ENCODE measurements at regions not wholly inside any gene's neighbourhood (a gene's known extent, or its start where the extent isn't known, plus 50 kb on each side); places are given as distances from the start of the nearest gene placed in this dataset.
"Not testable (repeated sequence)": the region's sequence is repeated elsewhere in the genome, so short reads cannot be mapped to it uniquely, and the experiment has no call there.

DNA sequence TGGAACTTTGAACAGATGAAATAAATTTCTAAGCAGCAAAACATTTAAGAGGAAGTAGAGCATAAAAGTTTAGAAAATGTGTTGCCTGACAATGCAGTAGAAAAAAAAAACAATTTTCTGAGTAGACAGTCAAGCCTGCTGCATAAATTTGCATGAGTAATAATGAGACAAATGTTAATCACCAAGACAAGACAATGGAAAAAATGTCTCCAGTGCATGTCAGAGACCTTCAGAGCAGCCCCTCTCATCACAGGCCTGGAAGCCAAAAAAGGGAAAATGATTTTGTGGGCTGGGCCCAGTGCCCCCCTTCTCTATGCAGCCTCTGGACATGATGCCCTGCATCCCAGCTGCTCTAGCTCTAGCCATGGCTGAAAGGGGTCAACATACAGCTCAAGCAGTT lies 204.6 kb downstream of the COX18 start:
- no peak for DNase-seq

DNA sequence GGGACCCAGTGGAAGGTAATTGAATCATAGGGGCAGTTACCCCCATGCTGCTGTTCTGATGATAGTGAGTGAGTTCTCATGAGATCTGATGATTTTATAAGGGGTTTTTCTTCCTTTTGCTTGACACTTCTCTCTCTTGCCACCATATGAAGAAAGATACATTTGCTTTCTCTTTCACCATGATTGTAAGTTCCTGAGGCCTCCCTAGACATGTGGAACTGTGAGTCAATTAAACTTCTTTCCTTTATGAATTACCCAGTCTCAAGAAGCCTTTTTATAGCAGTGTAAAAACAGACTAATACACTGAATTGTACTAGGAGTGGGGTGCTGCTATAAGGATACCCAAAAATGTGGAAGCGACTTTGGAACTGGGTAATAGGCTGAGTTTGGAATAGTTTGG lies 205.2 kb downstream of the COX18 start:
- not testable (repeated sequence) for DNase-seq

DNA sequence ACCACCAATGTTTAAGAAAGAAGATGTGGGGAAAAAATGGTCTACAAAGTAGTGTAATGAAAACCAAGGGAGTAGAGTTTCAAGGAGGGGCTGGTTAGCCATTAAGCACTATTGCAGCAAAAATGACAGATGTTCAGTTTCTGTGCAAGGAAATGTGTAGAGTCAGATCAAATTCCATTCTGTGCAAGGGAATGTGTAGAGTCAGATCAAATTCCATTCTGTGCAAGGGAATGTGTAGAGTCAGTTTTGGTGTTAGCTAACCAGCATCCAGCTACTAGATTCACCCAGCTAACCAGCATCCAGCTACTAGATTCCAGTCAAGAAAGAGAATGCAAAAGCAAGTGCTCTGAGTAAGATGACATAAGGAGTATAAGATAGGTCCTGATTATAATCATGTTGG lies 208.8 kb downstream of the COX18 start:
- DNase-seq, result no peak

DNA sequence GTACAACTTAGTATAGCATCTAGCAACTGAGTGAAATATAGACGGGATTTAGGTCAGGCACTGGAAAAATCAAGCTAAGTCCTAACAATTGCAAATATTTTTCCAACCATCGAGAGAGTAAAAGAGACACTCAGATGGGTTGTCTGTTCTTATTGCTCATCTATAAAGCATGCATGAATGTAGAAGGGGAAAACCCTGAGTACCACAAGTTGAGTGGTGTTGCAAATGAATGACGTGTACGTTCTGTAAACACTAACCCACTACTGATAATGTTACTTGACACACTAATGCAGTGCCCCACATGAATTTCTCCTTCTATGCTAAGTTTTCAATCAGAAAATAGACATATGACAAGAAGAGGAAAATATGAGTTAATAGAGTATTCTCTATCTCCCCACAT lies 211.2 kb downstream of the COX18 start:
- no peak for DNase-seq

DNA sequence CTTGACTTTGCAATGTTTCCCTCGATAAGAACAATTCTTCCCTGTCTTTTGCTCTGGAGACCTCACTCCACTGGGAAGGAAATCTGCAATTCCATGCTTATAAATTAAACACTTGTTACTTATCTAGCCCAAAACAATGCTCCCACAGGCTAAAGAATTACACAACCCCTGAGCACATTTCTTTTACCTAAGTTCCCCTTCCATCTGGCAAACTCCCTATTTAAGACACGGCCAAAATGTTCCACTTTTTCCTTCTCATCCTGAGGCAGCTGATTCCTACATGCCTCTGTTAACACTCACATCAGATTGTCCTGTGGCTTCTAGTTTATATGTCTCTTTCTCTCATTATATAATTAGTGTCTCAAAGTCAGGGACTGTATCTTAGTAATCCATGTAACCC lies 211.7 kb downstream of the COX18 start:
- no peak for DNase-seq

DNA sequence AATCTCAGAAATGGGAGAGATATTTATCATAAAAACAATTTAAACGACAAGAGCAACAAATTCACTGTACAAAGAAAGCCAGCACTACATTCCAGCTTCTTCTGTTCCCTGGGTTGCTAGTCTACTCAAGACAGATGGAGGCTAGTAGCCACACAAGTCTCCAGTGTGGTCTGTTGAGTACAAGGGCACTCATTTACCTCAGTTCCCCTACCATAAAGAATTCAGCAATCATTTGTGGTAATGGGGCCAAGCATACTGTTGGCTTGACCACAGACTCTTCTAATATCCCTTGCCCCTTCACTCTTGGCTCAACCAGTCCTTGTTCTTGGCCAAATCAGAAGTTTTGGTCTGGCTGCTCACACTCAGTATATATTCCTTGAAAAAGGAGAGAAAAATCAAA lies 212.3 kb downstream of the COX18 start:
- DNase-seq, result no peak

DNA sequence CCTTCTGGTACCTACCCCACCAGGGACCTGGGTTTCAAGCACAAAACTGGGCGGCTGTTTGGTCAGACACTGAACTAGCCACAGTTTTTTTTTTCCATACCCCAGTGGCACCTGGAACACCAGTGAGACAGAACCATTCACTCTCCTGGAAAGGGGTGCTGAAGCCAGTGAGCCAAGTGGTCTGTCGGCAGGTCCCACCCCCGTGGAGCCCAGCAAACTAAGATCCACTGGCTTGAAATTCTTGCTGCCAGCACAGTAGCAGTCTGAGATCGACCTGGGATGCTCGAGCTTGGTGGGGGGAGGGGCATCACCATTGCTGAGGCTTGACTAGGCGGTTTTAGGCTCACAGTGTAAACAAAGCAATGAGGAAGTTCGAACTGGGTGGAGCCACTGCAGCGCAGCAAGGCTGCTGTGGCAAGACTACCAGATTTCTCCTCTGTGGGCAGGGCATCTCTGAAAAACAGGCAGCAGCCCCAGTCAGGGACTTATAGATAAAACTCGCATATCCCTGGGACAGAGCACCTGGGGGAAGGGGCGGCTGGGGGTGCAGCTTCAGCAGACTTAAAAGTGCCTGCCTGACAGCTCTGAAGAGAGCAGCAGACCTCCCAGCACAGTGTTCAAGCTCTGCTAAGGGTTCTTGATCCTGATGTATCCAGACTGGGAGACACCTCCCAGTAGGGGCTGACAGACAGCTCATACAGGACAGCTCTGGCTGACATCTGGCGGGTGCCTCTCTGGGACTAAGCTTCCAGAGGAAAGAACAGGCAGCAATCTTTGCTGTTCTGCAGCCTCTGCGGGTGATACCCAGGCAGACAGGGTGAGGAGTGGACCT lies 223.0 kb downstream of the COX18 start:
- no peak for DNase-seq

DNA sequence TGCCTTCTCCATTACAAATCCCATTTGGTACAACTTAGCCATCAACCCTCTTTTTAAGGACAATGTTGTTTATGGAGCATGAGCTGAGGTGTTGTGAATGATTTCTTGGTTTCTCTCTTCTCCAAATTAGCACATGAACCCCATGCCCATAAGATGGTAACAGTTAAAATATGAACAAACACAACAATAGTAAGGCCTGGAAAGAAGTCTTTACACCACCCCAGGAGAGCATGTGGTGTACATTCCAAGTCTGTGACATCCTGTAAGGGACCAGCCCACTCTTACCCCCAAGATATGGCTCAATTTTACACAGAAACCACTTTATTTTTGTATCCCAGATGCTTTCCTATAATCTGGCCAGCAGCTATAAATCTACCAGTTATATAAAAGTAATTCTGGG lies 226.1 kb downstream of the COX18 start:
- no peak for DNase-seq

DNA sequence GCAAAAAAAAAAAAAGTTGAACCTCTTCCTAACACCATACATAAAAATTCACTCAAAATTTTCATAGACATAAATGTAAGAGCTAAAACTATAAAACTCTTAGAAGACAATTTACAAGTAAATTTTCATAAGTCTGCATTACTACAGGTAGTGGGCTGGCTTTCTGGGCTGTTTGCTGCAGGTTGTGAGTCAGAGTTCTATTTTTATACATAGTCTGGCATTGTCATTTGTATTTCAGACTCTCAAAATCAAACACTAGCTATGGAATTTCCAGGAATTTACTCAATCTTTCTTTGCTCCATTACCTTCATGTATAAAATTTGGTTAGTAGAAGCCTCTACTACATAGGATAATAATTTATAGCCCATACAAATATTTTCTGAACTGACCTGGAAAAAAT lies 227.2 kb downstream of the COX18 start:
- no peak for DNase-seq

DNA sequence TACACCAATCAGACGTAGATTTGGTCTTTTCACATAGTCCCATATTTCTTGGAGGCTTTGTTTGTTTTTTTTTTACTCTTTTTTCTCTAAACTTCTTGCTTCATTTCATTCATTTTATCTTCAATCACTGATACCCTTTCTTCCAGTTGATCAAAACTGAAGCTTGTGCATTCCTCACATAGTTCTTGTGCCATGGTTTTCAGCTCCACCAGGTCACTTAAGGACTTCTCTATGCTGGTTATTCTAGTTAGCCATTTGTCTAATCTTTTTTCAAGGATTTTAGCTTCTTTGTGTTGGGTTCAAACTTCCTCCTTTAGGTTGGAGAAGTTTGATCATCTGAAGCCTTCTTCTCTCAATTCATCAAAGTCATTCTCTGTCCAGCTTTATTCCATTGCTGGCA lies 229.3 kb downstream of the COX18 start:
- not testable (repeated sequence) for DNase-seq

DNA sequence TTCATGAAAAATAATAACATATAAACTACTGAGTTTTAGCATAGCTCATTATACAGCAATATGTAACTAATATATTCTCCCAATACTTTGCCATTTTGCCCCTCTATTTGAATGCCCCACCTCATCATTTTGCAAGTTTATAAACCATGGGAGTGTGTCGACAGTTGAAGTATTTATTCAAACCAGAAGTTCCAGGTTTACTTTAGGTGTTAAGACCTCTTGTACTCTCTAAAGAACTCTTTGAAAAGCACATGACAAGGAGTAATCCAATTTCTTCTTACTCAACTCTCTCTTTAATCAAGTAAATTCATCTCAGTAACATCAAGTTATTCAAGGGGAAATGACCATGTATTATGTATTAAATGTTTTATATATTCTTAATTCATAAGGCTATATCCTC lies 240.7 kb downstream of the COX18 start:
- DNase-seq, result no peak

DNA sequence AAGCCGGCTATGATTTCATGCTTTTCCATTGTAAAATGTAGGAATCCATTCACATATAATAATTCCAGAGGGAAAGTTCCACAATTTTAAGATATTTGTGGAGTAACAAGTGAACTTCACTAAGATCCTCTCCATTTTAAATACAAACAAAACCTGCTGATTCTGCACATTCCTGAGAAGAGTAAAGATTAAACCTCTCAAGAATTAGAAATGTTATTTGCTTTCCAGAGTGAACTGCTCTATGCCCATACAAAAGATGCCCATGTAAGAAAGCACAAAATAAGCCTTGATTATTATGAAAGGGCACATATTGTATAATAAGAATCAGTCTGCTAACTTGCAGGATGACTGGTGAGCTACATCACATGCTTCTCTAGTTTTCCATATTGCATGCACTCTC lies 241.5 kb downstream of the COX18 start:
- no peak for DNase-seq

DNA sequence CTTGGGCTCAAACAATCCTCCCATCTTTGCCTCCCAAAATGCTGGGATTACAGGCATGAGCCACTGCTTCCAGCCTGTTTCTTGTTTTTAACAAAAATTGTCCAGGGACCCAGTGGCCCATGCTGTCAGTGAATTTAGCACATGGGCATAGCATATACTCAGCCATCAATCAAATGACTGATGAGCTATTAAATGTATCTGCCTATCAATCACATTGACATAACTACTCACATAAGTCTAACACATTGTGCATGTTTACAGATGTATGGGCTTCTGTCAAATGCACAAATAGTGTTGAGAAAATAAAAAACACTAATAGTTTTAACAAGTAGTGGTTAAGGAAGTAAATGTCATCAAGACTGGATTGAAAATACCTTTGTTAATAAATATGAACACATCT lies 249.4 kb downstream of the COX18 start:
- DNase-seq, result no peak

DNA sequence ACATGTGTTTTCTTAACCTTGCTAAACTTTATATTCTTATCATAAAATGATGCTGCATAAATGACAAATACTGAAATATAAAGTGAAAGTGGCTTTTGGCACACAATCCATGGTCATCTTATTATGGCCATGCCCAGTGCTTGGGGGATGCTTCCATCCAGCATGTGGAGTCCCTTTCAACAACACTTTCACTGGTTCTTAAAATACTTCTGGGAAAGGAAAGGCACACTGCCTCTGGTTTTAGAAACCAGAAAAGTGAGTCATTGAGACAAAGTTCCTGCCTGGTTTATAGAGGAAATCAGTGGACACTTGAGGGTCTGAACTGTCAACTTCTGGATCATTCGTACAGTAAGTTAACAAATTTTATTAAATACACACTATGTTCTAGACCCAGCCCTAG lies 248.0 kb upstream of the ADAMTS3 start:
- DNase-seq, result no peak

DNA sequence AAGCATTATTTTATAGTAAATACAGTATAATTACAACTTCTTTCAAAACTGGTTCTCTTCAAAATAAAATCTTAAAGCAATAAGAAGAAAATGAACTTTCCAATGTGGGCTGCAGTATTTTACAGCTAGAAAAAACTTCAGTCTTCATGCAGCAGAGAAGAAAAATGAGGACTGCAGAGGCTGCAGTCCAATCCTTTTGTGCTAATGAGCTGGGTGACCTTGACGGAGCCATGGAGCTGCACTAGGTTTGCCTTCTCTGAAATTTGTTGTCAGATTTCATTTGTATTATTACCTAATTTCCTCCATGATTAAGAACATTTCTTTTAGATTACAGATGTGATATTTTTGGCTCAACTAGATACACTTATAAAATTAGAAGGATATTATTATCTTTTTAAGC lies 245.2 kb upstream of the ADAMTS3 start:
- no peak for DNase-seq

DNA sequence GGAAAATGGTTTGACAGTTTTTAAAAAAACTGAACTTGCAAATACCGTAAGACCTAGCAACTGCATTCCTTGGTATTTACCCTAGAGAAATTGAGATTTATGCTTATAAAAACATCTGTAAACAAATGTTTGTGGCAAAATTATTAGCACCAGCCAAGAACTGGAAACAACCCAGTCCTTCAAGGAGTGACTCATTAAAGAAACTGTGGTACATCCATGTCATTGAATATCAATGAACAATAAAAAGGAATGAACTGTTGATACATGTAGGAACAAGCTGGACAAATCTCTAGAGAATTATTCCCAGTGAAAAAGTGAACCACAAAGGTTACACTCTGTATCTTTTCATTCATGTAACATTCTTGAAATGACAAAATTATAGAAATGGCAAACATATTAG lies 240.2 kb upstream of the ADAMTS3 start:
- no peak for DNase-seq

DNA sequence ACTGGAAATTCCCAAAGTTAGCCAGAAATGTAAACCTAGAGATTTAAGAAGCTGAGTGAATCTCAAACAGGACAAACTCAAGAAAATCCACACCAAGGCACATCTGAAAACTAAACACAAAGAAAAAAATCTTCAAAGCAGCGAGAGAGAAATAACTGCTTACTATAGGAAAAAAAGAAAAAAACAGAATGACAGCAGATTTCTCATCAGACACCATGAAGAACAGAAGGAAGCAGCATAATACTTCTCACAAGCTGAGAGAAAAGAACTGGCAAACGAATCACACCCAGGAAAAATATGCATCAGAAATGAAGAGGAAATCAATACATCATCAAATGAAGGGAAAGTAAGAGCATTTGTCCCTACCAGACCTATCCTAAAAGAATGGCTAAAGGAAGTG lies 236.3 kb upstream of the ADAMTS3 start:
- DNase-seq, result no peak

DNA sequence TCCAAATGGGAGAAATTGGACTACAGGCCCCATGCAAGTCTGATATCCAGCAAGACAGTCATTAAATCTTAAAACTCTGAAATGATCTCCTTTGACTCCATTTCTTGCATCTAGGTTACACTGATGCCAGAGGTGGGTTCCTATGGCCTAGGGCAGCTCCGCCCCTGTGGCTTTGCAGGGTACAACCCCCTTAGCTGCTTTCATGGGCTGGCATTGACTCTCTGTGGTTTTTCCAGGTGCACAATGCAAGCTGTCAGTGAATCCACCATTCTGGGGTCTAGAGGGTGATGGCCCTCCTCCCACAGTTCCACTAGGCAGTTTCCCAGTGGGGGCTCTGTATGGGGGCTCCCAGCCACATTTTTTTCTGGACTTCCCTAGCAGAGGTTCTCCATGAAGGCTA lies 228.5 kb upstream of the ADAMTS3 start:
- no peak for DNase-seq

DNA sequence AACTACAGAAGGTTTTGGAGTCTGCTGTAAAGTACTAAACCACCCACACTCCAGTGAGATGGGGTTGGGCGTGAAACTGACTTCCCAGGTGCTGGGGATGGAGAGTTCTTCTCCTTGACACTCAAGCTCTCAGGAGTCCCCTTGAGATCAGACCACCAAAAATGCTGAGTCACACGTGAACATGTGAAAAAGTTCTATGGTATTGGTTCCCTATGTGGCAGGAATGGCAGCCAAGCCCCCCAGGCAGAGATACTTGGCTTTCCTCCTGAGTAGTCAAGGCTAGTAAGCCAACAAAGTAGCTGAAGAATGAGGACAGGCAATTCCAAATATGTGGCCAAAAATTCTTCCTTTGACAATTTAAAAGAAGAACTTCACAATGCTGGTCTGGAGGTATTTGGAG lies 222.0 kb upstream of the ADAMTS3 start:
- DNase-seq, result no peak

DNA sequence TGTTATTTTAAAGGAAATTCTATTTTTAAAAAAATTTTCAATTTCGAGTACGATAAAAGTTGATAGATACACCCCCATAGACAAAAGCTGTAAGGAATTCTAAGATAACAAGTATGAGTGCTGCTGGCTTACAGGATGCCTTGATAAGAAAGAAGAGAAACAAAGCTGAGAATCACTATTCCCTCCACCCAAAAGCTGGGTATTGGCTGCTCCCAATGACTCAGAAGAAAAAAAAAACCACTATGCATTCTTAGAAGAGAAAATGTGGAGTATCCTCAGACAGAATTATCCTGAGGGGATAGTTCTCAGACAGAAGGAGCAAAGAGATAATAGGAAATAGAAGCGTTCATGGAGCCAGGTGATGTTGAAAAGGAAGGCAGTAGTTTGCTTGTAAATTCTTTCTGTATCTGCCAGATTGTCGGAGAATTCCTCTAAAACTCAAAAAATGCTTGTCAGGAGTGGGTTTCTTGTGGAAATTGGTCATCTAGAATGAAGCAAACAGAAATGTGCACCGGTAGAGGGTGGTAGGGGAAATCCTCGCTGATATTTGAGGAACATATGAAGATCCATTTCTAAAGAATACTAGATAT lies 217.5 kb upstream of the ADAMTS3 start:
- DNase-seq, result no peak

DNA sequence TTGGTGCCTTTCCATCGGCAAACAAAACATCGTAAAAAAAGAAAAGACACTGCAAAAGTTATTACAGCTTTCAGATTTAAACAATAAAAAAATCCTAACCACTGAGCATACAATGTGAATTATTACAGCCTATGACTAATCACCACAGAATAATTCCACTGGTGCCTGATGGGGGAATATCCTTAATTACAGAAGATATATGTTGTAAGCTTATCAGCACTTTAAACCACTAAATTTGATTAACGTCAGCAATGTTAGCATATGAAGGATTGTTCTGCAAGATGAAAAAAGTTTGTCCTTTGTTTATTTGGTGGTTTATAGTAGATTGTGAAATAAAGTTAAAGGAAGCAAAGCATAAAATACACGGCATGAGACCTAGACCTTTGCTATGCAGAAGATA lies 210.2 kb upstream of the ADAMTS3 start:
- no peak for DNase-seq

DNA sequence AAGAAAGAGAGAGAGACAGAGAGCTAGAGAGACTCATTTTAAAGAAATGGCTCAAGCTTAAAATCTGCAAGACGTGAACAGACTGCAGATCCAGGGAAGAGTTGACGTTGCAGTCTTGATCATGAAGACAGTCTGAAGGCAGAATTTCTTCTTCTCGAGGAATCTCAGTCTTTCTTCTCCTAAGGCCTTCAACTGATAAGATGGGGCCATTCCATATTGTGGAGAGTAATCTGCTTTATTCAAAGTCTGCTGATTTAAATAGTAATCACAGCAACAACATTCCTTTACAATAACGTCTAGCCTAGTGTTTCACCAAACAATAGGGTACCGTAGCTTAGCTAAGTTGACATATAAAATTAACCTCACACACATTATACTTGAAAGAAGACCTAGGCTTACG lies 208.4 kb upstream of the ADAMTS3 start:
- DNase-seq, result no peak

DNA sequence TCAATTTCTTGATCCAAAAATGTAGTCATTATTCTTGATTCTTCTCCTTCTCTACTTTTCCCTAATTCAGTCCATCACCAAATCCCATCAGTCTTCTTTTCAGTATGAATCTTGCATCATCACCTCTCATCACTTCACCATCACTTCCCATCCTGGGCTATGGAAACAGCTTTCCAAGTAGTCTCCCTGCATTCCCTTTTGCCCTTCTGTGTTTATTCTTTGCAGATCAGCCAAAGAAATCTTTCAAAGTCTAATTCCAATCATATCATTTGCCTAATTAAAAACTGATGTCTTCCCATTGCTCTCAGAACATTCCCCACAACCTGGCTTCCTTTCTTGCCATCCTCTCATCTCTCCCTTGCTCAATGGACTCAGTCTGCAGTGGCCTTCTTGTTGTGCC lies 201.7 kb upstream of the ADAMTS3 start:
- no peak for DNase-seq

DNA sequence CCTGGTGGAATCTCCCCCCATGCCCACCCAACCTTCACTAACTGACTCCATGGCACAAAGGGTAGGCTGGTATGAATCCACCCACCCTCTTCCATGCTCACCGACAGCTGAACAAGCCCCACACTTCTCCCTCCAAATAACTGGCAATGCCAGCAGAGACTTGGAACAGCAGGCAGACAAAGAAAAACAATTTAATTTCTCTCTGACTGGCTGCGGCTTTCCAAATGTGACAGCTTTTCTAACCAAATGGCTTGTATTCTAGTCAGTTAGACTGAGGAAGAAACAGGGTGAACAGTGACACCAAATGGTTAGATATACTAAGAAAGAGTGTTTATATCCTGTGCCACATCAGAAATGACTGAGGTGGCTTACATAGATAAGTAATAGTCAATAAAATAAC lies 199.3 kb upstream of the ADAMTS3 start:
- DNase-seq, result no peak

Measured in inflammatory macrophage treated with lipopolysaccharide for 4 hours (primary cell).